Activated naive CD8-positive, alpha-beta T cell treated with anti-CD3 and anti-CD28 coated beads for 36 hours (primary cell): ENCODE measurements at regions not wholly inside any gene's neighbourhood (a gene's known extent, or its start where the extent isn't known, plus 50 kb on each side); places are given as distances from the start of the nearest gene placed in this dataset.
A peak's percentile ranks its signal among the peaks of the same experiment; 100 is the strongest.
"Not testable (repeated sequence)": the region's sequence is repeated elsewhere in the genome, so short reads cannot be mapped to it uniquely, and the experiment has no call there.

ENCODE experiments used
- DNase-seq: peaks from one replicate; pipeline ENCODE4 v3.0.0; 2021
- H3K27ac Mint-ChIP-seq: one replicate; pipeline ENCODE4 v1.8.0; 2022; ENCODE audit warnings: mild to moderate bottlenecking, moderate library complexity, mixed read lengths
- H3K27me3 Mint-ChIP-seq: one replicate; pipeline ENCODE4 v1.8.0; 2022; ENCODE audit warnings: mild to moderate bottlenecking, mixed read lengths
- H3K36me3 Mint-ChIP-seq: one replicate; pipeline ENCODE4 v1.8.0; 2021; ENCODE audit warnings: mild to moderate bottlenecking, mixed read lengths
- H3K4me1 Mint-ChIP-seq: one replicate; pipeline ENCODE4 v1.8.0; 2021; ENCODE audit warnings: mixed read lengths
- H3K4me3 Mint-ChIP-seq: one replicate; pipeline ENCODE4 v1.8.0; 2022; ENCODE audit warnings: mild to moderate bottlenecking, moderate library complexity, mixed read lengths
- H3K9me3 Mint-ChIP-seq: one replicate; pipeline ENCODE4 v1.8.0; 2022; ENCODE audit warnings: mixed read lengths

DNA sequence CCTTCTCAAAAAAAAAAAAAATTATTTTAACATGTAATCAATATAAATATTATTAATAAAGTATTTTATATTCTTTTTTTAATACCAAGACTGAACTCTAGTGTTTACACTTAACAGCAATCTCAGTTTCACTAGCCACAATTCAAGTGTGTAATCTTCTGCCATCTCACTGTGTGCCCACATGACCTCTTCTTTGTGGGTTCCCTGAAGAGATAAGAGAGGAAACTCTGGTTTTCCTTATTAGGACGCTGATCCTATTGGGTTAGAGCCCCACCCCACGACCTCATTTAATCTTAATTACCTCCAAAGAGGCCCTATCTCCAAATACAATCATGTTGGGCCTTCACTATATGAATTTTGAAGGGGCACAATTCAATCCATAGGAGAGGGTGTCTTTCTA, 177.6 kb downstream of the STK31 start:
- H3K4me1 Mint-ChIP-seq, result no peaks in the 10 kb centered on the region
- DNase-seq, result no peak
- no peaks in the 10 kb centered on the region for H3K36me3 Mint-ChIP-seq
- no peak overlapping the region for H3K4me3 Mint-ChIP-seq
- H3K27ac Mint-ChIP-seq, result no peak overlapping the region
- peaks cover 28% of the 10 kb centered on the region for H3K27me3 Mint-ChIP-seq
- H3K9me3 Mint-ChIP-seq, result peaks cover 5% of the 10 kb centered on the region

DNA sequence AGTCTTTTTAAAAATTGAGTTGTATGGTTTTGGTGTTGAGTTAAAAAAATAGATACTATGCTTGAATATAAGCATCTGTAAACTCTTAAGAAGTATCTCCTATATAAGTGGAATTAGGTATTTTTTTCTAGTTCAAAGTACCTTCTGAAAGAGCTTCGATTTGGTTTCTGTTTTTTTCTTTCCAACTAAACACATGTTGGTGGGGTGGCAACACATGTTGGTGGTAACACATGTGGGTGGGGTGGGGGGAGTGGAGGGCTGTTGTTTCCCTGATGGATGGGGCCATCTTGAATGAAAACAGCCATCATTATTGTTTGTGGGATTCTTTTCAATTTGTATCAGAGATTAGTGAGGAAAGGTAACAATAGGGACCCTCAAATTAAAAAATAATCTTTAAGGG, 178.9 kb downstream of the STK31 start:
- Mint-ChIP-seq H3K27me3 (peaks cover 24% of the 10 kb centered on the region), H3K4me3 (no peak overlapping the region), H3K4me1 (peaks cover 13% of the 10 kb centered on the region), H3K36me3 (no peaks in the 10 kb centered on the region), H3K27ac (no peak overlapping the region), H3K9me3 (peaks cover 5% of the 10 kb centered on the region)
- no peak for DNase-seq

DNA sequence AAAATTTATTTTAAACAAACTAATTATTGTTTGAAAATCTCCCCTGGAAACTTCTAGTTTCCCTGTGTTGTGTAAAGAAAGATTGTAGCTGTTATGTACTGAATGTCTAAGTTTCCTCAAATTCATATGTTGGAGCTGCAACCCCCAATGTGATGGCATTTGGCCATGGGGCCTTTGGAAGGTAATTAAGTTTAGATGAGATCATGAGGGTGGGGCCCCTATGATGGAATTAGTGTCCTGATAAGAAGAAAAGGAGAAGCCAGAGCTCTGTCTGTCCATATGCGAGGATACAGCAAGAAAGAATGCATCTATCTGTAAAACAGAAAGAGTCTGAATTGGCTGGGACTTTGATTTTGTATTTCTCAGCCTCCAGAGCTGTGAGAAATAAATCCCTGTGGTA, 179.5 kb downstream of the STK31 start:
- Mint-ChIP-seq H3K36me3 (no peaks in the 10 kb centered on the region), H3K4me3 (no peak overlapping the region), H3K27ac (no peak overlapping the region), H3K27me3 (peaks cover 23% of the 10 kb centered on the region), H3K9me3 (peaks cover 5% of the 10 kb centered on the region), H3K4me1 (peaks cover 19% of the 10 kb centered on the region)
- DNase-seq, result no peak

DNA sequence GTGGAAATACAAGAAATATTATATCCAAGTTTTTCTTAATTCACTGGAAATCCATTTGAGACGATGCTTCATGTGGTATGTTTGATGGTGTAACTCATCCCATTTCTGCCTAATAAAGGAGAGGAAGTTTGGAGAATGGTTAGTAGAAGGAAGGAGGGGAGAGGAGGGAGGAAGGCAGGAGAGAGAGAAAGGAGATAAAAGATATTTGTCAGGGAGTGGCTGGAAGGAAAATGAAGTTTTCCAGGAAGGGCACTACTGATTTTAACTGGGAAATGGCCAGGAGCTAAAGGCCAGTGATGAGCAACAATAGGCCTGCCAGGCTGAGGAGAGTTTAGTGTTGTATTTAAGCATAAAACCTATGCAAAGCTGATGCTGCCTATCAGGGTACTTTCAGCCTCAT, 182.0 kb downstream of the STK31 start:
- Mint-ChIP-seq H3K36me3 (no peaks in the 10 kb centered on the region), H3K4me3 (no peak overlapping the region), H3K27ac (no peak overlapping the region), H3K9me3 (peaks cover 5% of the 10 kb centered on the region), H3K27me3 (peaks cover 38% of the 10 kb centered on the region), H3K4me1 (peaks cover 34% of the 10 kb centered on the region)
- no peak for DNase-seq

DNA sequence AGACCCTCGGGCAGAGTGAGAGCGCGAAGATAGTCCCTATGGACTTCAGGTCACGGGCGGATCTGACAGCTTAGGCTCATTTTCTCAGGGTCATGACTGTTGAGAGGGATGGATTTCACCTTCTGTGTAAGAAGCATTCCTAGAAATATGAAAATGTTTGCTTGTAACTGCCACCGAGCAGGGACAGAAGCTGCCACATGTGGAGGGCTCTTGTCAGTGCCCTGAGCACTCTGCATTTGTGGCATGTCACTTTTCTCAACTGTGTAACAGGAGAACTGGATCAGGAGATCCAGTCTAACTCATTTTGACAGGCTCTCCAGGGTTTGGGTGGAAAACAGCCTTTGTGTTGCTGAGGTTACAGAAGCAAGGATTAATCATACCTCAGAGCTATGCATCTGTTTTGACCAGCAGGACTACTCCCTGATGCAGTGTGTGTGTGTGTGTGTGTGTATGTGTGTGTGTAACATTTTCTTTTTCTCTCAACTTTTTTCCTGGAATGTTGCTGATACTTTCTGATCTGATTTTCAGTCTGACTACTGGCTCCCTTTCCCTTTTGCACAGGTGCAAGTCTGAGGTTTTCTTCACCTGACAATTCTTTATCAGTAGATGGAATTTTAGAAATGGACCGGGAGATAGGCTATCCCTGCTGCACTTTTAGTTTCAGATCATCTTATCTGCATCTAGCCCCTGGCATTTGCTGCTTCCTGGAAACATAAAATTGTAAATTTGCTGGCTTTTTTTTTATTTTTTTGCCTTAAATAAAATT, 183.3 kb downstream of the STK31 start:
- Mint-ChIP-seq H3K4me3 (peak overlapping the region; percentile 19), H3K9me3 (peaks cover 5% of the 10 kb centered on the region), H3K36me3 (no peaks in the 10 kb centered on the region), H3K4me1 (peaks cover 34% of the 10 kb centered on the region), H3K27me3 (peaks cover 38% of the 10 kb centered on the region), H3K27ac (peak overlapping the region; percentile 92)
- no peak for DNase-seq

DNA sequence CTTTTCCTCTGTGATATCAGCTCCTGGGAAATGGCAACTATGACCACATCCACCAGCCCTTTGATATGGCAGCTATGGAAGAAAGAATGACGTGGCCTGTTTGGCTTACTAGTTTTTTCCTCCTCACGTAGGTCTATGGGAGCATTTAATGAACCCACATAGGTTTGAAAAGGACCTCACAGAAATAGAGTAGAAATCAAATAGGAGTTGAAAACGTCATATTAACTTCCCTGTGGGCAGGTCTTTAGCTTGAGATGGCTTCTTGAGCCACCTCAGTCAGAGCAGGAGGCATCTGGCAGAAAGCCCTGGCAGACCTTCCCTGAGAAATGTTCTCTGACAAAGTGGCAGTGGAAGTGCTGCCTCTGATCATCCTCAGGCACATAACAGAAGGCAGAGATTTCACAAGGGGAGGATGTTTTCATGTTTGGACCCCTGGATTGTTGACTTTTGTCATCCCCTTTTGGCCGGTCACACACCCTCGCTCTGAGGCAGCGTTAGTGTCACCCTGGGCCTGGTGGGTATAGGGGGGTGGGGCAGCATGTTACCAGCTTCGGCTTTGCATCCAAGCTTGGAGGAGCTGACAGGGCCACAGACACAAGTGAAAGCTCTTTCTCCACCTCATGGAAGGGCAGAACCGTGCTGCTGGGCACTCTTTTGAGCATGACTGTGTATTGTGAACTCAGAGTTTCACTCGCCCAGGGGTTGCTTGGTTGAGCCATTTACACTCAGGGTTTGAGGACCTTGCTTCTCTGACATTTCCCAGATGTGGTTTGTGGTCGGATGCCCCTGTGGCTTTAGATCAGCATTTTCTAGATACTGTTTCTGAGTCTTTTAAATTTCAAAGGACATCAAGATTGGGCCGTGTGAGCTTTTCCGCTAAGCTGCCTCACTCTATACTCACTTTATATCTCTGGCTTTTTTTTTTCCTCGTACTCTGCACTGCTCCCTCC, 184.2 kb downstream of the STK31 start:
- H3K4me3 Mint-ChIP-seq, result peak overlapping the region; percentile 64

DNA sequence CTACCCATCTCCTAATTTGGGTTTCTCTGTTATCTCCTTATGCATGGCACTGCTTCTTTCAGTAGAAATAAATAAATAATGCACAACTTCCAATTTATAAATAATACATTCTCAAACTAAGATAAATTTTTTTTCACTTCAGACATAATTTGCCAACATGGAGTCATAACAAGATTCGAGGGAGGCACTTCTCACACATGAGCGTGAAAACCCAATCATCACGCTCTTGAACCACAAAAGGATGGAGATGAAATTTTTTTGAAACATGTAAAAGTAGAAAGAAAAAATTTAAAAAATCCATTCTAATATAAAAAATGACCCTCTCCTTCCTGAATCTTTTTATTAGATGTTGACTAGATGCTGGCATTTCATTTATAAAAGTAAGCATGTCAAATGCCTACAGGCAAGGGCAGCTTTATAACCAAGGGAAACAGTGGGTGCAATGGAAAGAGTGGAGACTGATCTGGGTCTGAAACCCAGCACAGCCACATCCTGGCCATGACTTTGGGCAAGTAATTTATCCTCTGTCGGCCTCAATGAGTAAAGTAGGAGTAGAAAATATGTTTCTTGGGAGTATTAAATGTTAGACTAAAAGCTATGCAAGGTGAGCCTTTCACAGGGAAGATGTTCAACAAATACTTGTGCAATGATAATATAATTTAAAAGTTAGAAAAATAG, 185.0 kb downstream of the STK31 start:
- no peaks in the 10 kb centered on the region for H3K36me3 Mint-ChIP-seq
- peak overlapping the region; percentile 64 for H3K4me3 Mint-ChIP-seq
- peaks cover 34% of the 10 kb centered on the region for H3K4me1 Mint-ChIP-seq
- peaks cover 40% of the 10 kb centered on the region for H3K27me3 Mint-ChIP-seq
- peak overlapping the region; percentile 92 for H3K27ac Mint-ChIP-seq
- DNase-seq, result no peak
- H3K9me3 Mint-ChIP-seq, result peaks cover 2% of the 10 kb centered on the region

More for the DNA sequence above, 184.2 kb downstream of the STK31 start:
- Mint-ChIP-seq H3K27me3 (peaks cover 42% of the 10 kb centered on the region), H3K36me3 (no peaks in the 10 kb centered on the region), H3K9me3 (peaks cover 5% of the 10 kb centered on the region), H3K27ac (peak overlapping the region; percentile 92), H3K4me1 (peaks cover 34% of the 10 kb centered on the region)
- peak; percentile 72 for DNase-seq

DNA sequence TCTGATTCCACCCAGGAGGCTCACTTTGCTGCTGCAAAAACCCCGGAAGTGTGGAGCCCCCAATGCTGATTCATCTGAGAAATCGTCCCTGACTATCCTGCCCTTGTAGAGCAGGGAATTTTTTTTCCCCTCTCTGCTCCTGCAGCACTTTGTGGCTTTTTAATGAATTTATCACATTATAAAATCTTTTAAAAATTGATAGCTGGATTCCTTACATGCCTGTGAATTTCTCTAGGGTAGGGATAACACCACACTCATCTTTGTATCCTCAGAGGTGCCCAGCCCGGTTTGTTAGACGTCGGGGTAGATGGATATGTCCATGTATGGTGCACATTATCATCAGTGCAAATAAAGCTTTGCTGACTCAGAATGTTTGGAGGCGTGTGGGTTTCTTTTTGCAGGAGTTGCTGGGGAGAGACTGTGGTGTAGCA, 185.7 kb downstream of the STK31 start:
- no peak for DNase-seq
- H3K27me3 Mint-ChIP-seq, result peaks cover 36% of the 10 kb centered on the region
- peaks cover 34% of the 10 kb centered on the region for H3K4me1 Mint-ChIP-seq
- H3K4me3 Mint-ChIP-seq, result no peak overlapping the region
- no peaks in the 10 kb centered on the region for H3K36me3 Mint-ChIP-seq
- no peaks in the 10 kb centered on the region for H3K9me3 Mint-ChIP-seq
- H3K27ac Mint-ChIP-seq, result no peak overlapping the region

DNA sequence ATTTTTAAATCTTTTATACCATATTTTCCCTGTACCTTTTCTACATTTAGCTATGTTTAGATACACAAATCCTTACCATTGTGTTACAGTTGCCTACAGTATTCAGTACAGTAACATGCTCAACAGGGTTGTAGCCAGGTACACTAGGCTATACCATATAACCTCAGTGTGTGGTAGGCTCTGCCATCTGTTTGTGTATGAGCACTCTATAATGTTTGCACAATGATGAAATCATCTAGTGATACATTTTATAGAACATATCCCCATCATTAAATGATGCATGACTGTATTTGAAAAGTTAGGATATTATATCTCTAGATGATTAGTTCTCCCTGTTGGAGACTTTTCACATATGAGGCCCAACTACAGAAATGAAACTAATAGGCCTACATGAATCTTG, 188.6 kb downstream of the STK31 start:
- no peak overlapping the region for H3K27ac Mint-ChIP-seq
- peaks cover 25% of the 10 kb centered on the region for H3K4me1 Mint-ChIP-seq
- no peak for DNase-seq
- H3K27me3 Mint-ChIP-seq, result peaks cover 36% of the 10 kb centered on the region
- H3K4me3 Mint-ChIP-seq, result no peak overlapping the region
- no peaks in the 10 kb centered on the region for H3K36me3 Mint-ChIP-seq
- no peaks in the 10 kb centered on the region for H3K9me3 Mint-ChIP-seq

DNA sequence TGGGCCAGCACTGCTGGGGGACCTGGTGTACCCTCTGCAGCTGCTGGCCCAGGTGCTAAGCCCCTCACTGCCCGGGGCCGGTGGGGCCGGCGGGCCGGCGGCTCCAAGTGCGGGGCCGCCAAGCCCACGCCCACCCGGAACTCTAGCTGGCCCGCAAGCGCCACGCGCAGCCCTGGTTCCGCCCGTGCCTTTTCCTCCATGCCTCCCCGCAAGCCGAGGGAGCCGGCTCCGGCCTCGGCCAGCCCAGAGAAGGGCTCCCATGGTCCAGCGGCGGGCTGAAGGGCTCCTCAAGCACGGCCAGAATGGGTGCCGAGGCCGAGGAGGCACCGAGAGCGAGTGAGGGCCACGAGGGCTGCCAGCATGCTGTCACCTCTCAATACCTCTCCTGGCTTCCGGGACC, 194.9 kb downstream of the STK31 start:
- H3K4me1 Mint-ChIP-seq, H3K36me3 Mint-ChIP-seq, H3K9me3 Mint-ChIP-seq, H3K4me3 Mint-ChIP-seq, H3K27ac Mint-ChIP-seq, DNase-seq: not testable (repeated sequence)
- peaks cover 40% of the 10 kb centered on the region for H3K27me3 Mint-ChIP-seq

DNA sequence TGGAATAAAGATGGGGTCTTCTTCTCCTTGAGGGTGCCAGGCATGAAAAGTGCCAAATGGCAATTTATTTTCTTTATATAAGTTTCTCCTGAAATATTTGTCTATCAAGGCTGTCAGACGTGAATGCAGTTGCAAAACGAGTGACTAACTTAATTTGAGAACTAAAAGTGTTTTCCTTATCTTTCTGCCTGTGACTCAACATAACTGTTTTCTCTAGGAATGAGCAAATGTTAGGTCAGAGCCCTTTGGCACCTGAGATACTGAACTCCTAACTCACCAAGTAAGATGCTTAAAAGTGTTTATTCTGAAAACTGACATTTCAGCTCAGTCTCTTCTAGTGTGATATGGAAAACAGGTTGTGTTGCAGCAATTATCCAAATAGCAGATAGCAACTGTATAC, 197.0 kb downstream of the STK31 start:
- no peak for DNase-seq
- Mint-ChIP-seq H3K36me3 (no peaks in the 10 kb centered on the region), H3K4me3 (no peak overlapping the region), H3K27me3 (peaks cover 33% of the 10 kb centered on the region), H3K9me3 (no peaks in the 10 kb centered on the region), H3K27ac (no peak overlapping the region), H3K4me1 (no peaks in the 10 kb centered on the region)

DNA sequence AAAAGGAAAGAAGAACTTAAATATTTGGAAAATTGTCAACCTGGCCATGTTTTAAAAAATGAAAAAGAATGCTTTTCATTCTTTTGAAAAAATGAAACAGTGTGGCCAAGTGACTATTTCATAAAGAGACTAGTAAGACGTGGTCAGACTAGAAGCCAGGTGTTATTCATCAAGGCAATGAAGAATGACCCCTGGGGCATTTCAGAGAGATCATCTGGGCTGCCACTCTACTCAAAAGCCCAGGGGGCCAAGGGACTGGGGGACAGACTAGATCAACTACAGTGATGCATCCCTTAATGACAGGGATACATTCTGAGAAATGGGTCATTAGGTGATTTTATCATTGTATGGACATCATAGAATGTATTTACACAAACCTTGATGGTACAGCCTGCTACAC, 199.4 kb downstream of the STK31 start:
- Mint-ChIP-seq H3K4me1 (no peaks in the 10 kb centered on the region), H3K27ac (no peak overlapping the region), H3K4me3 (no peak overlapping the region), H3K36me3 (no peaks in the 10 kb centered on the region), H3K9me3 (peaks cover 5% of the 10 kb centered on the region), H3K27me3 (peaks cover 18% of the 10 kb centered on the region)
- no peak for DNase-seq

DNA sequence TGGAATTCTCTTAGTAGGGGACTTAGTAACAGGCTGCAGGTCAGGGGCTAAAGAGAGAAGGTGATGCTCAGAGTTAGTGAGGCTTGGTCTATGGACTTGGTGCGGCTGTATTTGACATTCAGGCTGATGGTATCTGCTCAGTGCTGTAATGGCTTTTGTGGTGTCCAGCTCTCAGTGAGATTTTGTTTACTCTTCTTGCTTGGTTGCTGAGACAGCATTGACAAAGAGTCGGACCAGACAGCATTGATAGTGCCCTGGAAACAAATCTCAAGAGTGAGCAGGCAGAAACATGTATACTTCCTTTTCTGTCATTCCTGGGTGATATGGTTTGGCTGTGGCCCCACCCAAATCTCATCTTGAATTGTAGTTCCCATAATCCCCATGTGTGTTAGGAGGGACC, 202.0 kb downstream of the STK31 start:
- no peaks in the 10 kb centered on the region for H3K4me1 Mint-ChIP-seq
- H3K27me3 Mint-ChIP-seq, result peaks cover 15% of the 10 kb centered on the region
- H3K27ac Mint-ChIP-seq, result no peak overlapping the region
- no peaks in the 10 kb centered on the region for H3K36me3 Mint-ChIP-seq
- no peak overlapping the region for H3K4me3 Mint-ChIP-seq
- no peak for DNase-seq
- peaks cover 5% of the 10 kb centered on the region for H3K9me3 Mint-ChIP-seq

DNA sequence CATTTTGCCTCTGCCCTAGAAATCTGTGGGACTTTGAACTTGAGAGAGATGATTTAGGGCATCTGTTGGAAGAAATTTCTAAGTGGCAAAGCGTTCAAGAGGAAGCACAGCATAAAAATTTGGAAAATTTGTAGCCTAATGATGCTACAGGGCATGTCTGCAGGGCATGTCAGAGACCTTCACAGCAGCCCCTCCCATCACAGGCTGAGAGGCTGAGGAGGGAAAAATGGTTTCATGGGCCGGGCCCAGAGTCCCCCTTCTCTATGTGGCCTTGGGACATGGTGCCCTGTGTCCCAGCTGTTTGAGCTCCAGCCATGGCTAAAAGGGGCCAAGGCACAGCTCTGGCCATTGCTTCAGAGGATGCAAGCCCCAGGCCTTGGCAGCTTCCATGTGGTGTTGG, 203.0 kb downstream of the STK31 start:
- peaks cover 18% of the 10 kb centered on the region for H3K27me3 Mint-ChIP-seq
- H3K27ac Mint-ChIP-seq, result no peak overlapping the region
- peaks cover 5% of the 10 kb centered on the region for H3K9me3 Mint-ChIP-seq
- no peak overlapping the region for H3K4me3 Mint-ChIP-seq
- no peaks in the 10 kb centered on the region for H3K4me1 Mint-ChIP-seq
- no peak for DNase-seq
- H3K36me3 Mint-ChIP-seq, result no peaks in the 10 kb centered on the region

DNA sequence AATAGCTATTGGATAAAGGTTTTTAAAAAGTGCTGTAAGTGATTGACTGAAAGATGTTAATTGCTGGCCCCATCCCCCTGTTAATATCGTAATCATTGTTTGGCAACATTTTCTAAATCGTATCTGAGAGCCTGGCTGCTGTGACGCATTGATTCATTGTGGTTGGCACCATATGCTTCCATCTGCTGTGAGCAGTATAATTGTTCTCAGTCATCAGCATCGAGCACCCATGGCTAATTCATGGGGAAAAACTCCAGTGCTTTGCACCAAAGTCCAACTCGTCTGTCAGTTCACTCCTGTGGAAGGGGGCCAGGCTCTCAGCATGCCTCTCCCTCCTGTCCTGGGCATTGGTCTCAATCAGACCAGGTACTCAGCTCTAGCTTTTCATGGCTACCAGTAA, 205.2 kb downstream of the STK31 start:
- Mint-ChIP-seq H3K4me3 (no peak overlapping the region), H3K36me3 (no peaks in the 10 kb centered on the region), H3K9me3 (peaks cover 5% of the 10 kb centered on the region), H3K27me3 (peaks cover 16% of the 10 kb centered on the region), H3K27ac (no peak overlapping the region), H3K4me1 (no peaks in the 10 kb centered on the region)
- DNase-seq, result no peak
